ENCODE measurements at regions not wholly inside any gene's neighbourhood (a gene's known extent, or its start where the extent isn't known, plus 50 kb on each side); places are given as distances from the start of the nearest gene placed in this dataset.

DNA sequence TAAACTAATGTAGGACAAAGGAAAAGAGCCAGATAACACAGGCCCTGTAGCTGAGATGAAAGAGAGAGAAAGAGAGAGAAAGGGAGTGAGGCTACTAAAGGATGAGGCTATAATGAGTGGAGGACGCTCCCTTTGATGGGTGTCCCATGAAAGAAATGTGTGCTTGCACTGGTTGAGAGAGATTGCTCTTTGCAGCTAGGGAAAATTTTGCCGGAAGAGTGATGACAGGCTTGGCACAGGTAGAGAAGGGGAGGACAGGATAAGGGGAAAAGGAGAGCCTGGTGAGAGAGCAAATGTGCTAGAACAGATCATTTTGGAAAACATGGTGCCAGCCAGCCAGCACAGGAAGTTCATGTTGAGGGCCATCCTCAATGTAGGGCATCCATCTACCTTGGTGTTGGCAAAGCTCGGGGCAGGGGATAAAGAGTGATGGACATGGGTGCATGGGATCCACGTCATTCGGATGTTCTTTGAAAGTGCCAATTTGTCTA is 248.6 kb downstream of the BTG1 start:
- H3K27ac ChIP-seq (ENCODE audit: low read depth, low read length): no peak overlapping the region
- no peak for TF ChIP-seq EZH2phosphoT487 (conservative IDR thresholded peaks at IDR 0.05; ENCODE audit: low read length)
- TF ChIP-seq, protein P1, sequence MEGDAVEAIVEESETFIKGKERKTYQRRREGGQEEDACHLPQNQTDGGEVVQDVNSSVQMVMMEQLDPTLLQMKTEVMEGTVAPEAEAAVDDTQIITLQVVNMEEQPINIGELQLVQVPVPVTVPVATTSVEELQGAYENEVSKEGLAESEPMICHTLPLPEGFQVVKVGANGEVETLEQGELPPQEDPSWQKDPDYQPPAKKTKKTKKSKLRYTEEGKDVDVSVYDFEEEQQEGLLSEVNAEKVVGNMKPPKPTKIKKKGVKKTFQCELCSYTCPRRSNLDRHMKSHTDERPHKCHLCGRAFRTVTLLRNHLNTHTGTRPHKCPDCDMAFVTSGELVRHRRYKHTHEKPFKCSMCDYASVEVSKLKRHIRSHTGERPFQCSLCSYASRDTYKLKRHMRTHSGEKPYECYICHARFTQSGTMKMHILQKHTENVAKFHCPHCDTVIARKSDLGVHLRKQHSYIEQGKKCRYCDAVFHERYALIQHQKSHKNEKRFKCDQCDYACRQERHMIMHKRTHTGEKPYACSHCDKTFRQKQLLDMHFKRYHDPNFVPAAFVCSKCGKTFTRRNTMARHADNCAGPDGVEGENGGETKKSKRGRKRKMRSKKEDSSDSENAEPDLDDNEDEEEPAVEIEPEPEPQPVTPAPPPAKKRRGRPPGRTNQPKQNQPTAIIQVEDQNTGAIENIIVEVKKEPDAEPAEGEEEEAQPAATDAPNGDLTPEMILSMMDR (IDR thresholded peaks at IDR 0.05; ENCODE audit: insufficient read depth, low read length, poor library complexity, severe bottlenecking): no peak
- H3F3A ChIP-seq (ENCODE audit: insufficient read depth): no peaks in the 10 kb centered on the region
- no peak overlapping the region for H3K9ac ChIP-seq (ENCODE audit: low read length)
- H3K4me3 ChIP-seq (ENCODE audit: insufficient read depth, low read length, poor library complexity, severe bottlenecking): no peak overlapping the region
- H3K27me3 ChIP-seq (ENCODE audit: low read length): no peaks in the 10 kb centered on the region
- H4K20me1 ChIP-seq (ENCODE audit: low read depth, low read length): no peaks in the 10 kb centered on the region
- H3K9me3 ChIP-seq (ENCODE audit: insufficient read depth, low read length): no peaks in the 10 kb centered on the region
- H3K4me2 ChIP-seq (ENCODE audit: low read depth, low read length, poor library complexity, severe bottlenecking): no peak overlapping the region
- H3K36me3 ChIP-seq (ENCODE audit: low read length): no peaks in the 10 kb centered on the region
- H2AFZ ChIP-seq (ENCODE audit: low read depth, low read length, severe bottlenecking): no peak overlapping the region
- no peaks in the 10 kb centered on the region for H3K79me2 ChIP-seq (ENCODE audit: insufficient read depth, low read length)
- H3K9me2 ChIP-seq (replicated peaks; ENCODE audit: insufficient read depth, low read length): no peaks in the 10 kb centered on the region

DNA sequence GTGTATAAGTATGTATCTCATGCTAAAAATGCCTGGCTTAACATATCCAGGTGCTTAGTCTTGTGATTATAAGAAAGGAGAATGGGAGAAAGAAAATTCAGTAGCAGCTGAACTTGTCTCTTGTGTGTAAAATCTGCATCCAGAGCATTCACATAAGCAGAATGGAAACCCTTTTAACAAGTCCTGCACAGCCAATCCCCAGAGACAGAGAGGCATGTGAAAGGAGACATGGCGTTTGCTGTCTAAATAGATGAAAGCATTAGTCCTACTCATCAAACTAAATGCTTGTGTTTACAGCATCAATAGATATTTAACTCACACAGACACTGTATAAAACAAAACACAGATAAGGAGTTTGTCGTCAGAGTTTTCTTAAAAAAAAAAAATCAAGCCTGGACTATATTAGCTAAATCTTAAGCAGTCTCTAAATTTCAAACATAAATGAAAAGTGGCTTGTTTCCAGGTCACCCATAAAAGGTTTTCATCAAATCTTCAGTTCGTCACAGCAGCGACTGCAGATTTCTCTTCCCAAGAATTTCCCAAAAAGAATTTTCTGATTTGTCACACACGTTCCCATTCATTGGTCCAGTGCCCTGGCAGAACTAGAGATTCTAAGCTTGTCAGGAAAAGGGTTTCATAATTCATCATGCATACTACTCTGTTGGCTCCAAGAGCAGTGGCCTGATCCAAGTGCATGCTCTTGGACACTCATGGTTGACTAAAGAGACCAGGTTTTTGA is 249.2 kb downstream of the BTG1 start:
- no peak overlapping the region for H3K4me2 ChIP-seq (ENCODE audit: low read depth, low read length, poor library complexity, severe bottlenecking)
- H3K79me2 ChIP-seq (ENCODE audit: insufficient read depth, low read length): no peaks in the 10 kb centered on the region
- H3K27me3 ChIP-seq (ENCODE audit: low read length): no peaks in the 10 kb centered on the region
- no peaks in the 10 kb centered on the region for H4K20me1 ChIP-seq (ENCODE audit: low read depth, low read length)
- no peak overlapping the region for H3K27ac ChIP-seq (ENCODE audit: low read depth, low read length)
- H3K9me2 ChIP-seq (replicated peaks; ENCODE audit: insufficient read depth, low read length): no peaks in the 10 kb centered on the region
- TF ChIP-seq, protein P1 (IDR thresholded peaks at IDR 0.05; ENCODE audit: insufficient read depth, low read length, poor library complexity, severe bottlenecking): no peak
- no peak for TF ChIP-seq EZH2phosphoT487 (conservative IDR thresholded peaks at IDR 0.05; ENCODE audit: low read length)
- H3K9ac ChIP-seq (ENCODE audit: low read length): no peak overlapping the region
- no peak overlapping the region for H3K4me3 ChIP-seq (ENCODE audit: insufficient read depth, low read length, poor library complexity, severe bottlenecking)
- no peaks in the 10 kb centered on the region for H3K9me3 ChIP-seq (ENCODE audit: insufficient read depth, low read length)
- H3F3A ChIP-seq (ENCODE audit: insufficient read depth): no peaks in the 10 kb centered on the region
- H2AFZ ChIP-seq (ENCODE audit: low read depth, low read length, severe bottlenecking): no peak overlapping the region
- H3K36me3 ChIP-seq (ENCODE audit: low read length): no peaks in the 10 kb centered on the region

DNA sequence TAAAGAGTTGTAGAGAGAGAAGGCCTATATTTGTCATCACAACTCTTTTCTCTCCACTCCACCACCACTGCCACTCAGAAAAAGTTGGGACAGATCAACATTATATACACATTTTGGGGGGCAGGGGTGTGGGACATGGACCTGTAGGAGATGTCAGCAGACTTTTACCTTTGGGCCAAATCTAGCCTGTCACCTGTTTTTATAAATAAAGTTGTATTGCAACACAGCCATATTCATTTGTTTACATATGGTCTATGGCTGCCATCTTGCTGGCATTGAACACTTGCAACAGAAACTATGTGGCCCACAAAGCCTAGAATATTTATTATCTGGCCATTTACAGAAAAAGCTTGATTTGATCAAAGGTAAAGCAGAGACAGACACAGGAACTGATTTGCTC is 250.7 kb downstream of the BTG1 start:
- H3K27ac ChIP-seq (ENCODE audit: low read depth, low read length): no peak overlapping the region
- no peaks in the 10 kb centered on the region for H3F3A ChIP-seq (ENCODE audit: insufficient read depth)
- H2AFZ ChIP-seq (ENCODE audit: low read depth, low read length, severe bottlenecking): no peak overlapping the region
- no peak for TF ChIP-seq EZH2phosphoT487 (conservative IDR thresholded peaks at IDR 0.05; ENCODE audit: low read length)
- TF ChIP-seq, protein P1 (IDR thresholded peaks at IDR 0.05; ENCODE audit: insufficient read depth, low read length, poor library complexity, severe bottlenecking): no peak
- H3K79me2 ChIP-seq (ENCODE audit: insufficient read depth, low read length): no peaks in the 10 kb centered on the region
- H3K9me2 ChIP-seq (replicated peaks; ENCODE audit: insufficient read depth, low read length): no peaks in the 10 kb centered on the region
- no peaks in the 10 kb centered on the region for H3K9me3 ChIP-seq (ENCODE audit: insufficient read depth, low read length)
- H3K27me3 ChIP-seq (ENCODE audit: low read length): no peaks in the 10 kb centered on the region
- H3K4me2 ChIP-seq (ENCODE audit: low read depth, low read length, poor library complexity, severe bottlenecking): no peak overlapping the region
- H3K4me3 ChIP-seq (ENCODE audit: insufficient read depth, low read length, poor library complexity, severe bottlenecking): no peak overlapping the region
- H4K20me1 ChIP-seq (ENCODE audit: low read depth, low read length): no peaks in the 10 kb centered on the region
- H3K9ac ChIP-seq (ENCODE audit: low read length): no peak overlapping the region
- no peaks in the 10 kb centered on the region for H3K36me3 ChIP-seq (ENCODE audit: low read length)

All from SU-DHL-6 (cell line).